Calu3 (cell line): ENCODE measurements at regions not wholly inside any gene's neighbourhood (a gene's known extent, or its start where the extent isn't known, plus 50 kb on each side); places are given as distances from the start of the nearest gene placed in this dataset.

Experiments used
- BruUV-seq: library from RNA; stranded (reverse); fragments of 400-500 nt; replicated peaks from 2 replicates; lab custom pipeline; 2021; lab: Mats Ljungman, UMichigan
- CTCF ChIA-PET: fragments of 300-600 bp; sonication (Branson Sonifier 250); formaldehyde crosslinking; loops from one replicate; lab custom pipeline; 2022; ENCODE audit warnings: antibody characterized with exemption; lab: Charles Lee
- DNase-seq: peaks from one replicate; pipeline ENCODE4 v3.0.0; 2022
- H3K27ac Mint-ChIP-seq: one replicate; pipeline ENCODE4 v1.8.0; 2022; ENCODE audit warnings: mixed read lengths; ENCODE audit not compliant: unreplicated experiment
- H3K27me3 Mint-ChIP-seq: one replicate; pipeline ENCODE4 v1.8.0; 2022; ENCODE audit warnings: mixed read lengths; ENCODE audit not compliant: unreplicated experiment
- H3K36me3 Mint-ChIP-seq: one replicate; pipeline ENCODE4 v1.8.0; 2022; ENCODE audit warnings: mild to moderate bottlenecking, moderate library complexity, mixed read lengths; ENCODE audit not compliant: insufficient read depth, unreplicated experiment
- H3K4me1 Mint-ChIP-seq: one replicate; pipeline ENCODE4 v1.8.0; 2022; ENCODE audit warnings: mild to moderate bottlenecking, low read depth, mixed read lengths; ENCODE audit not compliant: unreplicated experiment
- H3K4me3 Mint-ChIP-seq: one replicate; pipeline ENCODE4 v1.8.0; 2022; ENCODE audit warnings: mild to moderate bottlenecking, low read depth, moderate library complexity, mixed read lengths; ENCODE audit not compliant: unreplicated experiment
- H3K9me3 Mint-ChIP-seq: one replicate; pipeline ENCODE4 v1.8.0; 2022; ENCODE audit warnings: low read depth, mixed read lengths; ENCODE audit not compliant: unreplicated experiment
- CTCF ChIP-seq: fragments of 200-600 bp; IDR thresholded peaks from one replicate; pipeline ENCODE4 v1.8.0; 2022; ENCODE audit warnings: antibody characterized with exemption; ENCODE audit not compliant: unreplicated experiment
- intact Hi-C: fragments of 100-400 bp; cut with micrococcal nuclease; formaldehyde crosslinking; loops from one replicate; pipeline ENCODE4 v1.10.0; 2022; ENCODE audit not compliant: unreplicated experiment

- no peaks in the 10 kb centered on the region for H3K9me3 Mint-ChIP-seq
- TF ChIP-seq CTCF, result no peak
- intact Hi-C loops, result no loop called here
- H3K27ac Mint-ChIP-seq, result no peak overlapping the region
- peaks cover 6% of the 10 kb centered on the region for H3K36me3 Mint-ChIP-seq
- no TSS peak for BruUV-seq
- CTCF ChIA-PET, result interaction anchor here (1.3 kb wide), 1 partner anchor 108 kb away, joined by 4 read pairs; no protein-coding TSS in a partner anchor
- no peak for DNase-seq
- H3K4me3 Mint-ChIP-seq, result no peak overlapping the region
- H3K4me1 Mint-ChIP-seq, result peaks cover 16% of the 10 kb centered on the region
- peaks cover 19% of the 10 kb centered on the region for H3K27me3 Mint-ChIP-seq
These were observed 52.4 kb upstream of the PSD2 start for GRCh38 chr5:139743001-139743771.

GRCh38 chr5:139743804-139744203, 51.8 kb upstream of the PSD2 start:
- Mint-ChIP-seq H3K9me3 (no peaks in the 10 kb centered on the region), H3K4me3 (no peak overlapping the region), H3K4me1 (peaks cover 22% of the 10 kb centered on the region), H3K27ac (no peak overlapping the region), H3K36me3 (peaks cover 6% of the 10 kb centered on the region), H3K27me3 (peaks cover 25% of the 10 kb centered on the region)
- CTCF ChIA-PET, result no interaction called here
- BruUV-seq, result no TSS peak
- no peak for TF ChIP-seq CTCF
- no peak for DNase-seq
- intact Hi-C loops, result no loop called here

- CTCF ChIA-PET, result interaction anchor here (0.8 to 1.4 kb wide), 4 partner anchors 9 to 109 kb away, joined by 3 to 7 read pairs (median 3); no protein-coding TSS in a partner anchor
- TF ChIP-seq CTCF, result no peak
- Mint-ChIP-seq H3K27ac (no peak overlapping the region), H3K4me3 (no peak overlapping the region), H3K9me3 (no peaks in the 10 kb centered on the region), H3K4me1 (peaks cover 28% of the 10 kb centered on the region), H3K36me3 (peaks cover 6% of the 10 kb centered on the region), H3K27me3 (peaks cover 33% of the 10 kb centered on the region)
- BruUV-seq, result no TSS peak
- DNase-seq, result no peak
- intact Hi-C loops, result no loop called here
These were observed 51.0 kb upstream of the PSD2 start for GRCh38 chr5:139744471-139745131.

GRCh38 chr5:139745132-139745799, 50.3 kb upstream of the PSD2 start:
- DNase-seq, result peak; percentile 57
- no peak overlapping the region for H3K4me3 Mint-ChIP-seq
- peaks cover 6% of the 10 kb centered on the region for H3K36me3 Mint-ChIP-seq
- H3K4me1 Mint-ChIP-seq, result peaks cover 28% of the 10 kb centered on the region
- TF ChIP-seq CTCF, result no peak
- CTCF ChIA-PET, result interaction anchor here (0.8 to 1.4 kb wide), 4 partner anchors 8 to 109 kb away, joined by 3 to 7 read pairs (median 3); no protein-coding TSS in a partner anchor
- H3K27me3 Mint-ChIP-seq, result peaks cover 40% of the 10 kb centered on the region
- no peaks in the 10 kb centered on the region for H3K9me3 Mint-ChIP-seq
- H3K27ac Mint-ChIP-seq, result no peak overlapping the region
- intact Hi-C loops, result no loop called here
- BruUV-seq, result no TSS peak
